CD14-positive monocyte (primary cell): ENCODE measurements at regions not wholly inside any gene's neighbourhood (a gene's known extent, or its start where the extent isn't known, plus 50 kb on each side); places are given as distances from the start of the nearest gene placed in this dataset.

ENCODE experiments used
- DNase-seq, 3 donors: peaks; one replicate each; pipeline ENCODE4 v3.0.0-alpha.2; 2011 to 2022
- H2AFZ ChIP-seq: 2 replicates; pipeline ENCODE4 v1.6.0; 2012; ENCODE audit warnings: mild to moderate bottlenecking, low read depth, low read length, inconsistent platforms; ENCODE audit not compliant: insufficient read depth, poor library complexity, severe bottlenecking
- H3K27ac ChIP-seq, 2 donors: 1 replicate in 1 of 2; 2 replicates in 1 of 2; pipeline ENCODE4 v1.5.1; 2012 to 2013; ENCODE audit warnings: low read length in 2 of 2, control low read depth in 1 of 2, inconsistent platforms in 1 of 2, low read depth in 1 of 2, mild to moderate bottlenecking in 1 of 2
- H3K27me3 ChIP-seq, 2 donors: one replicate each; pipeline versions ENCODE4 v1.6.0 to v1.6.1; 2011 to 2013; ENCODE audit warnings: low read length in 2 of 2; ENCODE audit not compliant: control insufficient read depth in 2 of 2, insufficient read depth in 2 of 2
- H3K36me3 ChIP-seq, 2 donors: replicated peaks in 1 of 2; 1 replicate in 1 of 2; 2 replicates in 1 of 2; pipeline versions ENCODE4 v1.5.1 to v1.6.1; 2012 to 2013; ENCODE audit warnings: low read length in 2 of 2, control low read depth in 1 of 2, inconsistent platforms in 1 of 2, mild to moderate bottlenecking in 1 of 2; ENCODE audit not compliant: insufficient read depth in 2 of 2, control insufficient read depth in 1 of 2
- H3K4me1 ChIP-seq, 2 donors: 1 replicate in 1 of 2; 2 replicates in 1 of 2; pipeline versions ENCODE4 v1.5.1 to v1.6.1; 2012 to 2013; ENCODE audit warnings: low read length in 2 of 2, control low read depth in 1 of 2, inconsistent platforms in 1 of 2, mild to moderate bottlenecking in 1 of 2, moderate library complexity in 1 of 2; ENCODE audit not compliant: insufficient read depth in 2 of 2, control insufficient read depth in 1 of 2
- H3K4me2 ChIP-seq: replicated peaks from 2 replicates; pipeline ENCODE3; 2012; ENCODE audit warnings: low read length, moderate library complexity, mild to moderate bottlenecking; ENCODE audit not compliant: poor library complexity, severe bottlenecking; ENCODE audit errors: extremely low read depth
- H3K4me3 ChIP-seq, 3 experiments: fragments of 200-600 bp in 1 of 3; sonication (generic) in 1 of 3; replicated peaks in 1 of 3; 1 replicate in 2 of 3; 2 replicates in 1 of 3; pipeline ENCODE4 v1.5.1; 2011 to 2013; ENCODE audit warnings: low read length in 3 of 3, mild to moderate bottlenecking in 3 of 3, control low read depth in 2 of 3, low read depth in 2 of 3, inconsistent platforms in 1 of 3, moderate library complexity in 1 of 3
- H3K79me2 ChIP-seq: 2 replicates; pipeline ENCODE4 v1.6.0; 2012; ENCODE audit warnings: mild to moderate bottlenecking, control low read depth, inconsistent platforms, low read length, moderate library complexity; ENCODE audit not compliant: insufficient read depth
- H3K9ac ChIP-seq: 2 replicates; pipeline ENCODE4 v1.6.0; 2017; ENCODE audit warnings: low read length, mild to moderate bottlenecking; ENCODE audit not compliant: insufficient read depth, poor library complexity, severe bottlenecking
- H3K9me3 ChIP-seq, 2 donors: replicated peaks in 1 of 2; 1 replicate in 1 of 2; 2 replicates in 1 of 2; pipeline versions ENCODE4 v1.5.1 to v1.6.1; 2012 to 2013; ENCODE audit warnings: low read length in 2 of 2, control low read depth in 1 of 2; ENCODE audit not compliant: control insufficient read depth in 1 of 2, insufficient read depth in 1 of 2
- H4K20me1 ChIP-seq: 2 replicates; pipeline ENCODE4 v1.6.0; 2012; ENCODE audit warnings: mild to moderate bottlenecking, low read length, control low read depth, moderate library complexity; ENCODE audit not compliant: insufficient read depth
- H3K27ac Mint-ChIP-seq, 7 donors: one replicate each; pipeline ENCODE4 v1.8.0; 2020; ENCODE audit warnings: mild to moderate bottlenecking in 7 of 7, mixed read lengths in 7 of 7, moderate library complexity in 6 of 7, inconsistent platforms in 2 of 7
- H3K27me3 Mint-ChIP-seq, 3 donors: one replicate each; pipeline ENCODE4 v1.8.0; 2021 to 2022; ENCODE audit warnings: low read depth in 3 of 3, mild to moderate bottlenecking in 3 of 3, mixed read lengths in 3 of 3, moderate library complexity in 3 of 3, inconsistent platforms in 1 of 3
- H3K36me3 Mint-ChIP-seq, 2 donors: one replicate each; pipeline ENCODE4 v1.8.0; 2020; ENCODE audit warnings: mixed read lengths in 2 of 2, inconsistent platforms in 1 of 2, mild to moderate bottlenecking in 1 of 2
- H3K4me1 Mint-ChIP-seq: one replicate; pipeline ENCODE4 v1.8.0; 2020; ENCODE audit warnings: mild to moderate bottlenecking, mixed read lengths
- H3K4me3 Mint-ChIP-seq, 2 donors: one replicate each; pipeline ENCODE4 v1.8.0; 2020; ENCODE audit warnings: mild to moderate bottlenecking in 2 of 2, mixed read lengths in 2 of 2, moderate library complexity in 1 of 2
- H3K9me3 Mint-ChIP-seq, 7 donors: one replicate each; pipeline ENCODE4 v1.8.0; 2020 to 2022; ENCODE audit warnings: mixed read lengths in 7 of 7, mild to moderate bottlenecking in 6 of 7, moderate library complexity in 6 of 7, inconsistent platforms in 2 of 7
- CTCF ChIP-seq: fragments of 200-600 bp; IDR thresholded peaks from one replicate; pipeline ENCODE4 v1.8.0; 2022; ENCODE audit warnings: antibody characterized with exemption, mild to moderate bottlenecking
- WGBS: methylation state at CpG from one replicate; pipeline ENCODE4 v1.1.5; 2013; ENCODE audit warnings: missing lambda C conversion rate; ENCODE audit not compliant: insufficient coverage; 5-methylcytosine and 5-hydroxymethylcytosine counted together
- intact Hi-C, 2 donors: fragments of 100-400 bp; cut with micrococcal nuclease; formaldehyde crosslinking; loops; one replicate each; pipeline versions ENCODE4 v1.15.0 to v1.15.1; 2023

DNA sequence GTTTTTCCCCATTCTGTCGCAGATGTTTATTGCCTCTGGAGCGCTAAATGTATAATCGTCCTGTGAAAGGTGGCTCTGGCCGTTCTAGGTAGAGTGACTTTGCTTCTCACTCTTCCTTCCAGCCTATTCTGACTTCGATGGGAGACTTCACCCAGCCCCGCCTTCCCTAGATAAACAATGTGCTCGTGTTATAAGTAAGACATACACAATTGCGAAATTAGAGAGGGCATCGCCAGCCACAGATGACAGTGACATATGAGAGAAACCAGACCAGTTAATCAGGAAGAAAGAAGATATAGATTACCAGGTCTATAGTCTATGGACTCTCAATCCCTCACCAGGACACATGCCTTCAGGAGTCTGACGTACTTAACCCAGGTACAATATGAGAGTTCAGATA, 1050.5 kb upstream of the AUTS2 start:
- Mint-ChIP-seq H3K27me3 (no peaks in the 10 kb centered on the region), H3K27ac (no peak overlapping the region), H3K4me1 (no peaks in the 10 kb centered on the region), H3K36me3 (no peaks in the 10 kb centered on the region), H3K9me3 (peaks cover 2 to 12% (median 9%) of the 10 kb centered on the region in 7 donors), H3K4me3 (no peak overlapping the region)
- no peak overlapping the region for H3K4me2 ChIP-seq
- no peak overlapping the region for H3K9ac ChIP-seq
- H3K27ac ChIP-seq = no peak overlapping the region
- TF ChIP-seq CTCF = no peak
- H4K20me1 ChIP-seq = no peaks in the 10 kb centered on the region
- peaks cover 5 to 11% of the 10 kb centered on the region in 2 donors for H3K9me3 ChIP-seq
- no peaks in the 10 kb centered on the region for H3K4me1 ChIP-seq
- intact Hi-C loops = no loop called here
- WGBS = 90% methylated on average over 2 of the region's 10 CpGs
- H3K27me3 ChIP-seq = no peaks in the 10 kb centered on the region
- H2AFZ ChIP-seq = no peak overlapping the region
- no peaks in the 10 kb centered on the region for H3K79me2 ChIP-seq
- no peak overlapping the region for H3K4me3 ChIP-seq
- no peaks in the 10 kb centered on the region for H3K36me3 ChIP-seq
- no peak for DNase-seq

GRCh38 chr7:68550027-68550426, 1048.2 kb upstream of the AUTS2 start:
- Histone ChIP-seq H3K4me3 (no peak overlapping the region), H3K4me1 (no peaks in the 10 kb centered on the region), H2AFZ (no peak overlapping the region), H3K9ac (no peak overlapping the region), H3K27ac (no peak overlapping the region), H3K36me3 (no peaks in the 10 kb centered on the region), H3K4me2 (no peak overlapping the region), H4K20me1 (no peaks in the 10 kb centered on the region), H3K9me3 (peaks cover 9 to 11% of the 10 kb centered on the region in 2 donors), H3K79me2 (no peaks in the 10 kb centered on the region), H3K27me3 (no peaks in the 10 kb centered on the region)
- TF ChIP-seq CTCF = no peak
- H3K27ac Mint-ChIP-seq = no peak overlapping the region
- no peak overlapping the region for H3K4me3 Mint-ChIP-seq
- peaks cover 0 to 15% (median 6%) of the 10 kb centered on the region in 7 donors for H3K9me3 Mint-ChIP-seq
- H3K36me3 Mint-ChIP-seq = no peaks in the 10 kb centered on the region
- intact Hi-C loops = no loop called here
- no peaks in the 10 kb centered on the region for H3K27me3 Mint-ChIP-seq
- no peak for DNase-seq
- whole genome bisulfite sequencing = 100% methylated on average over 1 of the region's 2 CpGs
- H3K4me1 Mint-ChIP-seq = no peaks in the 10 kb centered on the region
